ENCODE measurements at regions not wholly inside any gene's neighbourhood (a gene's known extent, or its start where the extent isn't known, plus 50 kb on each side); places are given as distances from the start of the nearest gene placed in this dataset.

DNA sequence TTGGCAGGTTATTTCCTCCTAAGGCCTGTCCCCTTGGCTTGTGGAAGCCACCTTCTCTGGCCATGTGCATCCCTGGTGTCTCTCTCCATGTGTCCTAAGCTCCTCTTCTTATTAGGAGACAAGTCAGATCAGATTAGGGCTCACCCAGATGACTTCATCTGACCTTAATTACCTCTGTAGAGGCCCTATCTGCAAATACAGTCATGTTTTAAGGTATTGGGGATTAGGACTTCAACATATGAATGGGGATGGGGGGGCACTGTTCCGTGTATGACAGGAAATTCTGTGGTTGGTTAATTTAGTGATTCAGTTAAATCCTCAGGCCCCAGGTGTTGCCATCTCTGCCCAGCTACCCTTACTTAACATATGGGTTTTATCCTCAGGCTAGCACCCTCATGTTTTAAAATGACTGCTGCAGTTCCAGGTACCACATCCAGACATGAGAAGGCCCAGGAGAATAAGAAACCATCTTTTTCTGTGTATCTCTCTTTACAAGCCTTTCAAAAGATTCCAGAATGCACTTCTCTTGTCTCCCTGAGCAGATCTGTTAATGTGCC, 51.9 kb upstream of the RAI14 start:
- DNase-seq = no peak

DNA sequence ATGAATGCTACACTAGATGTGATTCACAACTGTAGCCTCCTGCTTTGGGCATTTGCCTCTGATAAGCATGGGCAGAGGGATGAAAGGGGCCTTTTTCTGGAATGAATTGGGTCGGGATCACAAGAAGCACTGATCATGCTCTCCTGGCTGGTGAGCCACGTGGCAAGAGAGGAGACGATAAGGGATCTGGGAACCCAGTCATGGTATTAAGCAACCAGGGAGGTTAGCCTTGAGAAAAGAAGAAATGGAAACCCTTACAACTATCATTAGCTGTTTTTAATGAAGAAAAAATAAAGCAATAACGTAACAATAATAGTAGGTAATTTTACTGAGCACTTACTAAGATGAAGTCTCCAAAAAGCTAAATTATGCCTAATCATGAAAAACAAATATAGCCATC, 50.0 kb upstream of the RAI14 start:
- DNase-seq = no peak

All from NCI-H1048 (cell line).